SK-N-MC (cell line): ENCODE measurements at regions not wholly inside any gene's neighbourhood (a gene's known extent, or its start where the extent isn't known, plus 50 kb on each side); places are given as distances from the start of the nearest gene placed in this dataset.

ENCODE experiments used
- EZH2 ChIP-seq: fragments of 200-600 bp; sonication (generic); IDR thresholded peaks from one replicate; pipeline ENCODE4 v1.6.1; 2017; ENCODE audit warnings: antibody characterized with exemption
- FOXP2 ChIP-seq: optimal IDR thresholded peaks from 2 replicates; pipeline ENCODE3; 2011; ENCODE audit warnings: mild to moderate bottlenecking, moderate library complexity; ENCODE audit not compliant: insufficient read depth; ENCODE audit errors: extremely low read length, control extremely low read depth
- POLR2AphosphoS5 ChIP-seq: IDR thresholded peaks from 2 replicates; pipeline ENCODE4 v1.6.1; 2012; ENCODE audit warnings: mild to moderate bottlenecking, low read depth, low read length, borderline replicate concordance

DNA sequence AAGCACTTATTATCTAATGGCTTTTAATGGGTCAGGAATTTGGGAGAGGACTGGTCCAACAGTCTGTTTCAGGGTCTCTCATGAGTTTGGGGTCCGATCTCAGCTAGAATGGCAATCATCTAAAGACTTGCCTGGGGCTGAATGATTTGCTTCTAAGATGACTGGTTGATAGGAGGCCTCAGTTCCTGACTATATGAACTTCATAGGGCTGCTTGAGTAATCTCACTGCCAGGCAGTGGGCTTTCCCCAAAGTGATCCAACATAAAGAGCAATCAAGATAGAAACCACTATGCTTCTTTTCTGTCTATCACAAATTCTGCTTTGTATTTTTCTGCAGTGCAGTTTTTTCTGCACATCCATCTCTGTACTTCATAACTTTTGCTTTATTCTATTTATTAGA lies 793.5 kb upstream of the CHAC2 start:
- TF ChIP-seq EZH2 (no peak), POLR2AphosphoS5 (no peak), FOXP2 (no peak)
